ENCODE measurements at regions not wholly inside any gene's neighbourhood (a gene's known extent, or its start where the extent isn't known, plus 50 kb on each side); places are given as distances from the start of the nearest gene placed in this dataset.

DNA sequence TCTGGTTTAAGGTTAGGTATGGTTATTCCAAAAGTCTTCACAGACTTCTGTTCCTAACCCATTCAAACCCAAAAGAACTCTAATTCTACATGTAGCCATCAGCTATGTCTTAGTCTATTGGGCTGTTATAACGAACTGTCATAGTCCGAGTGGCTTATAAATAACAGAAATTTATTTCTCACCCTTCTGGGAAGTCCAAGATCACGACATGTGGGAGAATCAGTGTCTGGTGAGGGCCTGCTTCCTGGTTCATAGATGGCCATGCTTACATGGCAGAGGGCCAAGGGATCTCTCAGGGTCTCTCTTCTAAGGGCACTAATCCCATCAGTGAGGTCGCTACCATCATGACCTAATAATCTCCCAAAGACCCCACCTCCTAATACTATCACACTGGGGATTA, 103.0 kb upstream of the PPP2R5A start:
- in situ Hi-C loops (cut with MboI; ENCODE audit: low sequenced_read_pairs): no loop called here
- Histone ChIP-seq H2AFZ (replicated peaks; ENCODE audit: low read length, poor library complexity) (no peak overlapping the region), H3K27ac (ENCODE audit: insufficient read depth, low read length) (no peak overlapping the region), H2AK9ac (replicated peaks; ENCODE audit: low read depth, low read length, poor library complexity) (no peak overlapping the region), H3K56ac (ENCODE audit: extremely low read depth, insufficient read depth, low read length) (no peak overlapping the region), H4K5ac (ENCODE audit: low read depth, low read length) (no peak overlapping the region), H3K9me1 (ENCODE audit: insufficient read depth, low read length) (peaks cover 12% of the 10 kb centered on the region), H2AK5ac (ENCODE audit: low read depth, low read length) (no peak overlapping the region), H3K36me3 (ENCODE audit: control insufficient read depth, insufficient read depth, low read length) (no peaks in the 10 kb centered on the region), H2BK5ac (ENCODE audit: low read depth, low read length, poor library complexity, severe bottlenecking) (no peak overlapping the region), H4K8ac (ENCODE audit: low read depth in 2 of 2, low read length in 2 of 2) (no peak overlapping the region), H2BK15ac (ENCODE audit: low read depth, low read length) (no peak overlapping the region), H3K4me1 (ENCODE audit: control insufficient read depth, insufficient read depth, low read length) (peaks cover 10% of the 10 kb centered on the region), H3K27me3 (ENCODE audit: control insufficient read depth, insufficient read depth, low read length) (no peaks in the 10 kb centered on the region), H2BK20ac (ENCODE audit: low read depth, low read length) (no peak overlapping the region), H4K20me1 (ENCODE audit: insufficient read depth, low read length) (no peaks in the 10 kb centered on the region), H3K4me2 (ENCODE audit: low read depth, low read length) (no peak overlapping the region), H3K79me1 (ENCODE audit: low read depth in 1 of 2, low read length in 2 of 2) (no peaks in the 10 kb centered on the region), H3K23ac (ENCODE audit: low read depth, low read length) (no peak overlapping the region), H2BK120ac (ENCODE audit: low read depth, low read length) (no peak overlapping the region), H3K4me3 (ENCODE audit: insufficient read depth, low read depth, low read length) (no peak overlapping the region), H3K14ac (replicated peaks; ENCODE audit: low read depth, low read length) (no peak overlapping the region), H3K9ac (ENCODE audit: low read depth, low read length) (no peak overlapping the region), H3K4ac (ENCODE audit: low read depth, low read length) (no peak overlapping the region), H3K18ac (ENCODE audit: low read depth, low read length) (no peak overlapping the region), H4K91ac (ENCODE audit: insufficient read depth, low read depth, low read length) (no peak overlapping the region), H3K9me3 (ENCODE audit: control insufficient read depth, insufficient read depth, low read length) (no peaks in the 10 kb centered on the region)
- ChIA-PET POLR2A (ENCODE audit: unreplicated experiment) (no interaction called here), CTCF (no interaction called here)
- TF ChIP-seq SMC3 (IDR thresholded peaks at IDR 0.05; ENCODE audit: low read depth, low read length): no peak
- TF ChIP-seq, protein P1, sequence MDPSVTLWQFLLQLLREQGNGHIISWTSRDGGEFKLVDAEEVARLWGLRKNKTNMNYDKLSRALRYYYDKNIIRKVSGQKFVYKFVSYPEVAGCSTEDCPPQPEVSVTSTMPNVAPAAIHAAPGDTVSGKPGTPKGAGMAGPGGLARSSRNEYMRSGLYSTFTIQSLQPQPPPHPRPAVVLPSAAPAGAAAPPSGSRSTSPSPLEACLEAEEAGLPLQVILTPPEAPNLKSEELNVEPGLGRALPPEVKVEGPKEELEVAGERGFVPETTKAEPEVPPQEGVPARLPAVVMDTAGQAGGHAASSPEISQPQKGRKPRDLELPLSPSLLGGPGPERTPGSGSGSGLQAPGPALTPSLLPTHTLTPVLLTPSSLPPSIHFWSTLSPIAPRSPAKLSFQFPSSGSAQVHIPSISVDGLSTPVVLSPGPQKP (IDR thresholded peaks at IDR 0.05; ENCODE audit: borderline replicate concordance, low read depth, low read length): no peak
- no peak for TF ChIP-seq POLR2A (IDR thresholded peaks at IDR 0.05; ENCODE audit: low read depth, low read length)
- TF ChIP-seq RCOR1 (IDR thresholded peaks at IDR 0.05; ENCODE audit: insufficient replicate concordance, low read length): no peak
- TF ChIP-seq, protein P2, sequence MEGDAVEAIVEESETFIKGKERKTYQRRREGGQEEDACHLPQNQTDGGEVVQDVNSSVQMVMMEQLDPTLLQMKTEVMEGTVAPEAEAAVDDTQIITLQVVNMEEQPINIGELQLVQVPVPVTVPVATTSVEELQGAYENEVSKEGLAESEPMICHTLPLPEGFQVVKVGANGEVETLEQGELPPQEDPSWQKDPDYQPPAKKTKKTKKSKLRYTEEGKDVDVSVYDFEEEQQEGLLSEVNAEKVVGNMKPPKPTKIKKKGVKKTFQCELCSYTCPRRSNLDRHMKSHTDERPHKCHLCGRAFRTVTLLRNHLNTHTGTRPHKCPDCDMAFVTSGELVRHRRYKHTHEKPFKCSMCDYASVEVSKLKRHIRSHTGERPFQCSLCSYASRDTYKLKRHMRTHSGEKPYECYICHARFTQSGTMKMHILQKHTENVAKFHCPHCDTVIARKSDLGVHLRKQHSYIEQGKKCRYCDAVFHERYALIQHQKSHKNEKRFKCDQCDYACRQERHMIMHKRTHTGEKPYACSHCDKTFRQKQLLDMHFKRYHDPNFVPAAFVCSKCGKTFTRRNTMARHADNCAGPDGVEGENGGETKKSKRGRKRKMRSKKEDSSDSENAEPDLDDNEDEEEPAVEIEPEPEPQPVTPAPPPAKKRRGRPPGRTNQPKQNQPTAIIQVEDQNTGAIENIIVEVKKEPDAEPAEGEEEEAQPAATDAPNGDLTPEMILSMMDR (conservative IDR thresholded peaks at IDR 0.05; ENCODE audit: low read depth, low read length): no peak
- no peak for TF ChIP-seq CEBPB (IDR thresholded peaks at IDR 0.05; ENCODE audit: low read depth, low read length)
- no peak for TF ChIP-seq RAD21 (IDR thresholded peaks at IDR 0.05; ENCODE audit: low read length)
- TF ChIP-seq BHLHE40 (IDR thresholded peaks at IDR 0.05; ENCODE audit: low read depth, low read length): no peak
- TF ChIP-seq MAZ (IDR thresholded peaks at IDR 0.05; ENCODE audit: borderline replicate concordance, low read depth, low read length): no peak
- TF ChIP-seq CHD1 (IDR thresholded peaks at IDR 0.05; ENCODE audit: low read depth, low read length): no peak
- TF ChIP-seq FOS (IDR thresholded peaks at IDR 0.05; ENCODE audit: low read depth, low read length): no peak
- TF ChIP-seq NFE2L2 (IDR thresholded peaks at IDR 0.05; ENCODE audit: low read depth, low read length): no peak
- TF ChIP-seq MXI1 (IDR thresholded peaks at IDR 0.05; ENCODE audit: borderline replicate concordance, low read depth, low read length): no peak
- TF ChIP-seq, protein P3, sequence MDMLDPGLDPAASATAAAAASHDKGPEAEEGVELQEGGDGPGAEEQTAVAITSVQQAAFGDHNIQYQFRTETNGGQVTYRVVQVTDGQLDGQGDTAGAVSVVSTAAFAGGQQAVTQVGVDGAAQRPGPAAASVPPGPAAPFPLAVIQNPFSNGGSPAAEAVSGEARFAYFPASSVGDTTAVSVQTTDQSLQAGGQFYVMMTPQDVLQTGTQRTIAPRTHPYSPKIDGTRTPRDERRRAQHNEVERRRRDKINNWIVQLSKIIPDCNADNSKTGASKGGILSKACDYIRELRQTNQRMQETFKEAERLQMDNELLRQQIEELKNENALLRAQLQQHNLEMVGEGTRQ (IDR thresholded peaks at IDR 0.05; ENCODE audit: low read depth, low read length): no peak
- ATAC-seq (ENCODE audit: low read depth) (no peak), DNase-seq (no peak)
- dilution Hi-C loops (cut with HindIII; ENCODE audit: low sequenced_read_pairs, unreplicated experiment): no loop called here
- BruUV-seq (replicated peaks): no TSS peak
- no CpG with 5 or more reads among the region's 4 CpGs for WGBS, 2 experiments (ENCODE audit: extremely low coverage in 2 of 2, insufficient read length in 1 of 2)
- intact Hi-C loops (cut with micrococcal nuclease): no loop called here
